H9 (cell line): ENCODE measurements at regions not wholly inside any gene's neighbourhood (a gene's known extent, or its start where the extent isn't known, plus 50 kb on each side); places are given as distances from the start of the nearest gene placed in this dataset.

ENCODE experiments used
- DNase-seq: peaks from one replicate; pipeline ENCODE4 v3.0.0-alpha.2; 2017
- H2AFZ ChIP-seq: one replicate; pipeline ENCODE4 v1.6.1; 2013; ENCODE audit warnings: mild to moderate bottlenecking, low read length, control low read depth, moderate library complexity
- H2AK5ac ChIP-seq: 2 replicates; pipeline ENCODE4 v1.6.1; 2013; ENCODE audit warnings: low read length, control low read depth, mixed read lengths; ENCODE audit not compliant: insufficient read length
- H2BK120ac ChIP-seq: one replicate; pipeline ENCODE4 v1.6.1; 2013; ENCODE audit warnings: low read depth, mild to moderate bottlenecking, low read length, control low read depth, inconsistent platforms; ENCODE audit not compliant: poor library complexity, severe bottlenecking
- H2BK12ac ChIP-seq: 2 replicates; pipeline ENCODE4 v1.6.1; 2013; ENCODE audit warnings: low read length, control low read depth, mixed read lengths, low read depth; ENCODE audit not compliant: insufficient read length
- H2BK15ac ChIP-seq: 2 replicates; pipeline ENCODE4 v1.6.1; 2013; ENCODE audit warnings: low read depth, low read length, control low read depth
- H2BK20ac ChIP-seq: one replicate; pipeline ENCODE4 v1.6.1; 2013; ENCODE audit warnings: low read depth, mild to moderate bottlenecking, low read length, control low read depth, inconsistent platforms; ENCODE audit not compliant: poor library complexity, severe bottlenecking
- H2BK5ac ChIP-seq: 2 replicates; pipeline ENCODE4 v1.6.1; 2013; ENCODE audit warnings: low read length, control low read depth, mixed read lengths; ENCODE audit not compliant: insufficient read length
- H3K14ac ChIP-seq: 2 replicates; pipeline ENCODE4 v1.6.1; 2013; ENCODE audit warnings: low read length, control low read depth; ENCODE audit not compliant: insufficient read depth
- H3K18ac ChIP-seq: 2 replicates; pipeline ENCODE4 v1.6.1; 2013; ENCODE audit warnings: low read depth, mild to moderate bottlenecking, mixed read lengths, low read length, control low read depth; ENCODE audit not compliant: insufficient read length
- H3K23ac ChIP-seq: 2 replicates; pipeline ENCODE4 v1.6.1; 2013; ENCODE audit warnings: low read length, control low read depth, mixed read lengths, low read depth; ENCODE audit not compliant: insufficient read length
- H3K23me2 ChIP-seq: 2 replicates; pipeline ENCODE4 v1.6.1; 2013; ENCODE audit warnings: low read depth, mild to moderate bottlenecking, mixed read lengths, low read length, control low read depth; ENCODE audit not compliant: insufficient read length, poor library complexity, severe bottlenecking
- H3K27ac ChIP-seq: 2 replicates; pipeline ENCODE4 v1.5.1; 2013; ENCODE audit warnings: low read length, control low read depth, mixed read lengths, low read depth; ENCODE audit not compliant: insufficient read length
- H3K27me3 ChIP-seq: 2 replicates; pipeline ENCODE4 v1.6.1; 2013; ENCODE audit warnings: low read length, control low read depth, inconsistent platforms; ENCODE audit not compliant: insufficient read depth
- H3K4ac ChIP-seq: 2 replicates; pipeline ENCODE4 v1.6.1; 2013; ENCODE audit warnings: low read depth, mild to moderate bottlenecking, control low read depth, inconsistent platforms, low read length, moderate library complexity
- H3K4me1 ChIP-seq: 2 replicates; pipeline ENCODE4 v1.6.1; 2013; ENCODE audit warnings: low read length, control low read depth, inconsistent platforms; ENCODE audit not compliant: insufficient read depth
- H3K4me2 ChIP-seq: 2 replicates; pipeline ENCODE4 v1.6.1; 2013; ENCODE audit warnings: low read length, control low read depth, mixed read lengths; ENCODE audit not compliant: insufficient read length, insufficient read depth
- H3K56ac ChIP-seq: 2 replicates; pipeline ENCODE4 v1.6.1; 2013; ENCODE audit warnings: low read depth, mild to moderate bottlenecking, mixed read lengths, low read length, control low read depth; ENCODE audit not compliant: insufficient read length
- H3K79me1 ChIP-seq: 2 replicates; pipeline ENCODE4 v1.6.1; 2013; ENCODE audit warnings: low read depth, mild to moderate bottlenecking, moderate library complexity, low read length, control low read depth, inconsistent platforms; ENCODE audit not compliant: insufficient read depth, poor library complexity, severe bottlenecking
- H3K79me2 ChIP-seq: 2 replicates; pipeline ENCODE4 v1.6.1; 2013; ENCODE audit warnings: low read length, control low read depth, inconsistent platforms; ENCODE audit not compliant: insufficient read depth
- H3K9ac ChIP-seq: 2 replicates; pipeline ENCODE4 v1.6.1; 2013; ENCODE audit warnings: low read length, control low read depth, mixed read lengths; ENCODE audit not compliant: insufficient read length; ENCODE audit errors: extremely low read depth
- H3K9me3 ChIP-seq: one replicate; pipeline ENCODE4 v1.6.1; 2013; ENCODE audit warnings: low read depth, low read length, inconsistent platforms; ENCODE audit not compliant: control insufficient read depth
- H3T11ph ChIP-seq: one replicate; pipeline ENCODE4 v1.6.1; 2013; ENCODE audit warnings: mild to moderate bottlenecking, low read length, control low read depth, inconsistent platforms
- H4K20me1 ChIP-seq: one replicate; pipeline ENCODE4 v1.6.1; 2013; ENCODE audit not compliant: control insufficient read depth, insufficient read length, insufficient read depth
- H4K5ac ChIP-seq: 2 replicates; pipeline ENCODE4 v1.6.1; 2013; ENCODE audit warnings: low read depth, mild to moderate bottlenecking, mixed read lengths, low read length, control low read depth; ENCODE audit not compliant: insufficient read length
- H4K8ac ChIP-seq: replicated peaks from 2 replicates; pipeline ENCODE4 v1.6.1; 2013; ENCODE audit warnings: low read length, control low read depth, mixed read lengths, low read depth; ENCODE audit not compliant: insufficient read length
- H4K91ac ChIP-seq: 2 replicates; pipeline ENCODE4 v1.6.1; 2013; ENCODE audit warnings: low read depth, mild to moderate bottlenecking, moderate library complexity, mixed read lengths, low read length, control low read depth; ENCODE audit not compliant: insufficient read length
- H3K27ac Mint-ChIP-seq, 3 experiments: 2 replicates in 2 of 3; 3 replicates in 1 of 3; pipeline ENCODE4 v1.8.0; 2020 to 2021; ENCODE audit warnings: mixed read lengths in 3 of 3, mild to moderate bottlenecking in 1 of 3, moderate library complexity in 1 of 3
- H3K27me3 Mint-ChIP-seq: 2 replicates; pipeline ENCODE4 v1.8.0; 2021; ENCODE audit warnings: low read depth, mild to moderate bottlenecking, moderate library complexity, mixed read lengths
- H3K36me3 Mint-ChIP-seq, 3 experiments: 2 replicates in 2 of 3; 3 replicates in 1 of 3; pipeline ENCODE4 v1.8.0; 2020 to 2021; ENCODE audit warnings: low read depth in 3 of 3, mixed read lengths in 3 of 3; ENCODE audit not compliant: insufficient read depth in 1 of 3
- H3K4me1 Mint-ChIP-seq, 2 experiments: 2 replicates each; pipeline ENCODE4 v1.8.0; 2020; ENCODE audit warnings: mixed read lengths in 2 of 2
- H3K4me3 Mint-ChIP-seq, 2 experiments: 2 replicates in 1 of 2; 3 replicates in 1 of 2; pipeline ENCODE4 v1.8.0; 2020 to 2021; ENCODE audit warnings: mild to moderate bottlenecking in 2 of 2, mixed read lengths in 2 of 2, moderate library complexity in 1 of 2
- H3K9me3 Mint-ChIP-seq, 2 experiments: 2 replicates in 1 of 2; 3 replicates in 1 of 2; pipeline ENCODE4 v1.8.0; 2020; ENCODE audit warnings: mild to moderate bottlenecking in 2 of 2, mixed read lengths in 2 of 2, moderate library complexity in 1 of 2
- CTCF ChIP-seq: fragments of 200-600 bp; sonication (generic); conservative IDR thresholded peaks from 3 replicates; pipeline ENCODE4 v1.8.0; 2021; ENCODE audit warnings: antibody characterized with exemption, mild to moderate bottlenecking

DNA sequence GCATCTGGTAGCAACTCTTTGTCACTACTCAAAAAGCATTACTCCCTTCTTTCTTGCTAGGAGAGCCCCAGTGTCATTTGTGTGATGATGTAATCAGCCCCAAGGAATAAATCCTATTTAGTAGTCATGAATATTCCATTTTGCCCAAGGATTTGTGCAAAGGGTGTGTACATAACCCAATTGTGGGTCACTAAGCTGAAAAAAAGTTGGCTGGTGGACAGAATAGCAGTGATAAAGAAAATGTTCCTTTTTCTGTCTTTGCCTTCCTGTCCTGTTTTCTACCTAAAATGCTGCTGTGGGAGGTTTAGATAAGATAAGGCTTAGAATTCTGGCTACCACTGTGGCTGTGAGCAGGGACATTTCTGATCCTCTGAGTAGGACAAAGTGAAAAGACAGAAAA is 223.1 kb upstream of the ITGA1 start:
- H3K27ac ChIP-seq, result no peak overlapping the region
- H2BK120ac ChIP-seq, result no peak overlapping the region
- H3K27me3 ChIP-seq, result no peaks in the 10 kb centered on the region
- Mint-ChIP-seq H3K9me3 (no peaks in the 10 kb centered on the region; a peak in 2 of 5 replicates), H3K36me3 (no peaks in the 10 kb centered on the region), H3K4me3 (no peak overlapping the region), H3K27me3 (no peaks in the 10 kb centered on the region), H3K27ac (no peak overlapping the region), H3K4me1 (no peaks in the 10 kb centered on the region)
- no peak overlapping the region for H4K8ac ChIP-seq
- H3K14ac ChIP-seq, result no peak overlapping the region
- H2BK20ac ChIP-seq, result no peak overlapping the region
- no peaks in the 10 kb centered on the region for H3K4me1 ChIP-seq
- no peaks in the 10 kb centered on the region for H3K79me1 ChIP-seq
- no peaks in the 10 kb centered on the region for H3K79me2 ChIP-seq
- H3K9ac ChIP-seq, result no peak overlapping the region
- no peak overlapping the region for H3T11ph ChIP-seq
- H2BK12ac ChIP-seq, result no peak overlapping the region
- H2AFZ ChIP-seq, result no peak overlapping the region
- H3K9me3 ChIP-seq, result no peaks in the 10 kb centered on the region
- no peak overlapping the region for H4K91ac ChIP-seq
- H3K56ac ChIP-seq, result no peak overlapping the region
- H4K5ac ChIP-seq, result no peak overlapping the region
- H3K23me2 ChIP-seq, result no peaks in the 10 kb centered on the region
- no peak overlapping the region for H2BK15ac ChIP-seq
- H4K20me1 ChIP-seq, result no peaks in the 10 kb centered on the region
- no peak overlapping the region for H3K18ac ChIP-seq
- no peak for DNase-seq
- H3K23ac ChIP-seq, result no peak overlapping the region
- no peak overlapping the region for H2BK5ac ChIP-seq
- TF ChIP-seq CTCF, result no peak
- no peak overlapping the region for H3K4me2 ChIP-seq
- H2AK5ac ChIP-seq, result no peak overlapping the region
- H3K4ac ChIP-seq, result no peak overlapping the region
